Adrenal gland (tissue), 9 donors: ENCODE measurements at regions not wholly inside any gene's neighbourhood (a gene's known extent, or its start where the extent isn't known, plus 50 kb on each side); places are given as distances from the start of the nearest gene placed in this dataset.

ENCODE experiments used
- DNase-seq, 7 donors: peaks; one replicate each; pipeline ENCODE4 v3.0.0-alpha.2; 2019 to 2020
- H3K27ac ChIP-seq, 5 donors: fragments of 200-600 bp; sonication (generic) in 4 of 5; 1 replicate in 3 of 5; 2 replicates in 2 of 5; pipeline versions ENCODE4 v1.5.1 to v1.8.0; 2016 to 2020; ENCODE audit warnings: mild to moderate bottlenecking in 1 of 5
- H3K27me3 ChIP-seq: fragments of 200-600 bp; 2 replicates; pipeline ENCODE4 v1.8.0; 2021
- H3K36me3 ChIP-seq, 2 donors: fragments of 200-600 bp; replicated peaks in 1 of 2; 1 replicate in 1 of 2; 2 replicates in 1 of 2; pipeline versions ENCODE4 v1.5.1 to v1.8.0; 2018 to 2022
- H3K4me1 ChIP-seq, 2 donors: fragments of 200-600 bp; replicated peaks in 1 of 2; 1 replicate in 1 of 2; 2 replicates in 1 of 2; pipeline versions ENCODE4 v1.5.1 to v1.8.0; 2018 to 2021
- H3K4me3 ChIP-seq, 4 donors: fragments of 200-600 bp; sonication (generic) in 3 of 4; one replicate each; pipeline ENCODE4 v1.5.1; 2016 to 2018
- H3K9me3 ChIP-seq, 3 donors: fragments of 200-600 bp; sonication (generic) in 1 of 3; replicated peaks in 1 of 3; 1 replicate in 2 of 3; 2 replicates in 1 of 3; pipeline versions ENCODE4 v1.5.1 to v1.8.0; 2016 to 2021
- POLR2A ChIP-seq, 2 donors: fragments of 450-650 bp; IDR thresholded peaks; one replicate each; pipeline ENCODE4 v1.6.1; 2017; ENCODE audit warnings: antibody characterized with exemption in 2 of 2, mild to moderate bottlenecking in 2 of 2, moderate library complexity in 1 of 2
- WGBS, 4 donors: extraction: QIAGEN DNeasy Blood & Tissue Kit in 2 of 4; methylation state at CpG; one replicate each; pipeline versions ENCODE4 v1.1.5 to v1.1.7; 2013 to 2017; 5-methylcytosine and 5-hydroxymethylcytosine counted together
- intact Hi-C, 2 donors: fragments of 100-400 bp; cut with DNase I; formaldehyde crosslinking; loops; one replicate each; pipeline versions ENCODE4 v1.14.1 to v1.15.0; 2022 to 2023
- TF ChIP-seq, protein P1 (sequence below), 6 experiments: fragments of 450-650 bp in 4 of 6; fragments of 200-600 bp in 2 of 6; sonication (generic) in 1 of 6; IDR thresholded peaks; 1 replicate in 5 of 6; 2 replicates in 1 of 6; pipeline versions ENCODE4 v1.5.1 to v1.8.0; 2016 to 2021; ENCODE audit warnings: antibody characterized with exemption in 6 of 6, mild to moderate bottlenecking in 2 of 6, moderate library complexity in 1 of 6
- donor health status: healthy with polysubstance abuse.
- donor health status: Bipolar disorder and iron deficiency.
- donor health status: DM: yes; HTN: yes; CAD: no.
- donor health status: DM: no; HTN: no; CAD: no.
- donor health status: DM: no; HTN: no; CAD: no.

DNA sequence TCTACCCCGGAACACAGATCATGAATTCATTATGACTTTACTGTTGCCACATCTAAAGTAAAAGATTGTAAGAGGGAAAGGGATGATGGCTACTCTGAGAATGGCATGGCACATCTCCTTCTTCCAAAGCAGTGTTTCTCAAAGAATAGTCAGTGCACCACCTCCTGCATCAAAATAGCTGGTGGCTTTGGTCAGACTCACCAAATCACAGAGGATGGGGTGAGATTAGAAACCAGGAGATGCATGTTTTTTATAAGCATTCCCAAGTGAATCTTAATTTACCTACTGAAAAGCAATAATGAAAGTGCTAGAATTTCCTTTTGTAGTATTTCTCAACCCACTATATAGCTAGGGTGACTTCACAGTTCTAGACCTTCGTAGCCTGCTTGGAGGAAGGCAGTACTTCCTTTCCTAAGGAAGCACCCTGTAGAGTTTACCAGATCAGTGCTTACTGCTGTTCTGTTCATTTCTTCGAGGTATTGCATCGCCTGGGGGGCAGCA is 340.8 kb upstream of the KLF3 start:
- no peaks in the 10 kb centered on the region for H3K27me3 ChIP-seq
- H3K4me3 ChIP-seq: no peak overlapping the region
- no peak for DNase-seq
- intact Hi-C loops: loop anchor here in 1 of 2 donors (5.0 kb wide), 1 partner anchor 354 kb away; no protein-coding TSS in a partner anchor
- 64 to 84% (median 81%) methylated on average over 4 of the region's 4 CpGs for WGBS, 4 donors
- TF ChIP-seq, protein P1, sequence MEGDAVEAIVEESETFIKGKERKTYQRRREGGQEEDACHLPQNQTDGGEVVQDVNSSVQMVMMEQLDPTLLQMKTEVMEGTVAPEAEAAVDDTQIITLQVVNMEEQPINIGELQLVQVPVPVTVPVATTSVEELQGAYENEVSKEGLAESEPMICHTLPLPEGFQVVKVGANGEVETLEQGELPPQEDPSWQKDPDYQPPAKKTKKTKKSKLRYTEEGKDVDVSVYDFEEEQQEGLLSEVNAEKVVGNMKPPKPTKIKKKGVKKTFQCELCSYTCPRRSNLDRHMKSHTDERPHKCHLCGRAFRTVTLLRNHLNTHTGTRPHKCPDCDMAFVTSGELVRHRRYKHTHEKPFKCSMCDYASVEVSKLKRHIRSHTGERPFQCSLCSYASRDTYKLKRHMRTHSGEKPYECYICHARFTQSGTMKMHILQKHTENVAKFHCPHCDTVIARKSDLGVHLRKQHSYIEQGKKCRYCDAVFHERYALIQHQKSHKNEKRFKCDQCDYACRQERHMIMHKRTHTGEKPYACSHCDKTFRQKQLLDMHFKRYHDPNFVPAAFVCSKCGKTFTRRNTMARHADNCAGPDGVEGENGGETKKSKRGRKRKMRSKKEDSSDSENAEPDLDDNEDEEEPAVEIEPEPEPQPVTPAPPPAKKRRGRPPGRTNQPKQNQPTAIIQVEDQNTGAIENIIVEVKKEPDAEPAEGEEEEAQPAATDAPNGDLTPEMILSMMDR (IDR thresholded peaks at IDR 0.05): no peak
- no peak for TF ChIP-seq POLR2A (IDR thresholded peaks at IDR 0.05)
- no peak overlapping the region for H3K27ac ChIP-seq
- no peaks in the 10 kb centered on the region for H3K9me3 ChIP-seq
- no peaks in the 10 kb centered on the region for H3K36me3 ChIP-seq
- peaks cover 9 to 24% of the 10 kb centered on the region in 2 donors for H3K4me1 ChIP-seq

DNA sequence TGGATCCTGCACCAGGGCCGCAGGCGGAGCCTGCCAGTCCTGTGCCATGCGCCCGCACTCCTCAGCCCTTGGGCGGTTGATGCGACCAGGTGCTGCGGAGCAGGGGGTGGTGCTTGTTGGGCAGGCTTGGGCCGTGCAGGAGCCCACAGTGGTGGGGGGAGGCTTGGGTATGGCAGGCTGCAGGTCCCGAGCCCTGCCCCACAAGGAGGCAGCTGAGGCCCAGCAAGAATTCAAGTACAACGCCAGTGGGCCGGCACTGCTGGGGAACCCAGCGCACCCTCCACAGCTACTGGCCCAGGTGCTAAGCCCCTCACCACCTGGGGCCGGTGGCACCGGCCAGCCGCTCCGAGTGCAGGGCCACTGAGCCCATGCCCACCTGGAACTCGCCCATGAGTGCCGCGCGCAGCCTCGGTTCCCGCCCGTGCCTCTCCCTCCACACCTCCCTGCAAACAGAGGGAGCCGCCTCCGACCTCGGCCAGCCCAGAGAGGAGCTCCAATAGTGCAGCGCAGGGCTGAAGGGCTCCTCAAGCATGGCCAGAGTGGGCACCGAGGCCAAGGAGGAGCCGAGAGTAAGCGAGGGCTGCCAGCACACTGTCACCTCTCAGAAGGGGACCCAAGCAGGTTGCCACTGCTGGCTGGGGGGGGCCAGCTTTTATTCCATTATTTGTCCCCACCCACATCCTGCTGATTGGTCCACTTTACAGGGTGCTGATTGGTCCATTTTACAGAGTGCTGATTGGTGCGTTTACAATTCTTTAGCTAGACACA is 339.0 kb upstream of the KLF3 start:
- H3K27ac ChIP-seq: no peak overlapping the region
- peaks cover 0 to 13% of the 10 kb centered on the region in 2 donors for H3K4me1 ChIP-seq
- TF ChIP-seq, protein P1 (IDR thresholded peaks at IDR 0.05): no peak
- TF ChIP-seq POLR2A (IDR thresholded peaks at IDR 0.05): no peak
- 91 to 97% (median 95%) methylated on average over 23 to 31 of the region's 31 CpGs for WGBS, 4 donors
- H3K4me3 ChIP-seq: no peak overlapping the region
- intact Hi-C loops: loop anchor here in 1 of 2 donors (5.0 kb wide), 1 partner anchor 352 kb away; no protein-coding TSS in a partner anchor
- DNase-seq: no peak
- no peaks in the 10 kb centered on the region for H3K9me3 ChIP-seq
- H3K27me3 ChIP-seq: no peaks in the 10 kb centered on the region
- no peaks in the 10 kb centered on the region for H3K36me3 ChIP-seq

DNA sequence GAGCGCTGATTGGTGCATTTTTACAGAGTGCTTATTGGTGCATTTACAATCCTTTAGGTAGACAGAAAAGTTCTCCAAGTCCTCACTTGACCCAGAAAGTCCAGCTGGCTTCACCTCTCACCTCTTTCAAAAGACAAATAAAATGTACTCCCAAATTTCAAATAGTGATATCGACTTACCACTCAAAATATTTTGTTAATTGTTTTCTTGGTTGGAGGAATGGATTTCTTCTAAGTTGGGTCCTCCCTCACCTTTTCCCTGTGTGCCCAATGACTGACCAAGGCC is 338.4 kb upstream of the KLF3 start:
- no peak overlapping the region for H3K27ac ChIP-seq

DNA sequence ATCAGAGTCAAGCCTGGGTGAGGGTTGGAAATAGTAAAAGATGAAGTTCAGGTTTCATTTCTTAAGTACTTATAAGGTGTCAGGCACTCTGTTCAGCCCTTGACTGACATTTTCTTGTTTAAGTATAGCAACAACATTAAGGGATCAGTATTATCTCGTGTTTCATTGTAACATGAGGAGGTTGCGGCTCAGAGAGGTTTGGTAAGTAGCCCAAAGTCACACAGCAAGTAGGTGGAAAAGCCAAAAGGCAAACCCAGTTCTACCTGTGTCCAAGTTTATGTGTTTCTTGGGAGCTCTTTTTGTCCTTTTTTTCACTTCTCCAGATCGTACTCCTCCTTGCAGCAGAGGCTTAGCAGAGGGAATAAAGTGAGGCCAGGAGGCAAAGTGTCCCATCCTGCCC is 337.5 kb upstream of the KLF3 start:
- no peak for TF ChIP-seq POLR2A (IDR thresholded peaks at IDR 0.05)
- TF ChIP-seq, protein P1 (IDR thresholded peaks at IDR 0.05): no peak
- H3K4me1 ChIP-seq: peaks cover 0 to 11% of the 10 kb centered on the region in 2 donors
- no peaks in the 10 kb centered on the region for H3K36me3 ChIP-seq
- no peaks in the 10 kb centered on the region for H3K9me3 ChIP-seq
- no peak for DNase-seq
- WGBS, 4 donors: 92 to 100% (median 94%) methylated on average over 3 of the region's 3 CpGs
- H3K27me3 ChIP-seq: no peaks in the 10 kb centered on the region
- intact Hi-C loops: no loop called here
- no peak overlapping the region for H3K4me3 ChIP-seq
- H3K27ac ChIP-seq: no peak overlapping the region

More for the DNA sequence above, 338.4 kb upstream of the KLF3 start:
- Histone ChIP-seq H3K36me3 (no peaks in the 10 kb centered on the region), H3K4me1 (peaks cover 0 to 11% of the 10 kb centered on the region in 2 donors), H3K9me3 (no peaks in the 10 kb centered on the region), H3K27me3 (no peaks in the 10 kb centered on the region), H3K4me3 (no peak overlapping the region)
- intact Hi-C loops: no loop called here
- DNase-seq: no peak
- no peak for TF ChIP-seq POLR2A (IDR thresholded peaks at IDR 0.05)
- TF ChIP-seq, protein P1 (IDR thresholded peaks at IDR 0.05): no peak
- WGBS, 4 donors: 88 to 100% (median 96%) methylated on average over 2 of the region's 2 CpGs
